Endothelial cell of umbilical vein (primary cell): ENCODE measurements at regions not wholly inside any gene's neighbourhood (a gene's known extent, or its start where the extent isn't known, plus 50 kb on each side); places are given as distances from the start of the nearest gene placed in this dataset.

Source experiments
- BruUV-seq: library from RNA; stranded (reverse); fragments of 400-500 nt; replicated peaks from 2 replicates; lab custom pipeline; 2021; lab: Mats Ljungman, UMichigan
- CTCF ChIA-PET: fragments of 300-600, 350-600 bp; sonication (Branson Sonifier 250); formaldehyde crosslinking; loops from one replicate; lab custom pipeline; 2021; ENCODE audit warnings: antibody characterized with exemption, inconsistent platforms; lab: Charles Lee
- POLR2A ChIA-PET: fragments of 300-600, 350-600 bp; sonication (Branson Sonifier 250); formaldehyde crosslinking; loops from one replicate; lab custom pipeline; 2021; ENCODE audit warnings: antibody characterized with exemption, inconsistent platforms; lab: Charles Lee
- DNase-seq: peaks from one replicate; pipeline ENCODE4 v3.0.0-alpha.2; 2011; ENCODE audit warnings: low read depth, low spot score
- FAIRE-seq: peaks from 2 replicates; lab custom pipeline; 2011; peaks lifted over from hg19 to GRCh38; lab: Jason Lieb, UNC
- H2AFZ ChIP-seq: 2 replicates; pipeline ENCODE4 v1.6.0; 2012; ENCODE audit warnings: low read depth, low read length, control low read depth, inconsistent platforms
- H3K27ac ChIP-seq: 2 replicates; pipeline ENCODE4 v1.5.1; 2011; ENCODE audit warnings: low read depth, mild to moderate bottlenecking, control low read depth, low read length, moderate library complexity; ENCODE audit not compliant: insufficient read depth
- H3K27me3 ChIP-seq, 2 experiments: 2 replicates each; pipeline versions ENCODE4 v1.6.0 to v1.6.1; 2011; ENCODE audit warnings: low read length in 2 of 2, mixed read lengths in 1 of 2; ENCODE audit not compliant: control insufficient read depth in 2 of 2, insufficient read depth in 2 of 2
- H3K36me3 ChIP-seq, 2 experiments: 2 replicates in 1 of 2; 3 replicates in 1 of 2; pipeline ENCODE4 v1.5.1; 2011; ENCODE audit warnings: low read length in 2 of 2, mild to moderate bottlenecking in 1 of 2, moderate library complexity in 1 of 2; ENCODE audit not compliant: control insufficient read depth in 2 of 2, insufficient read depth in 2 of 2; ENCODE audit errors: extremely low read depth in 1 of 2
- H3K4me1 ChIP-seq: 3 replicates; pipeline ENCODE4 v1.5.1; 2011; ENCODE audit warnings: mild to moderate bottlenecking, low read length; ENCODE audit not compliant: control insufficient read depth, insufficient read depth; ENCODE audit errors: extremely low read depth
- H3K4me2 ChIP-seq: 2 replicates; pipeline ENCODE4 v1.6.1; 2011; ENCODE audit warnings: low read length, control low read depth, mixed read lengths; ENCODE audit not compliant: insufficient read depth
- H3K4me3 ChIP-seq, 3 experiments: fragments of 200-600 bp in 1 of 3; sonication (generic), shearing (Covaris generic) in 1 of 3; replicated peaks in 1 of 3; 2 replicates each; pipeline ENCODE4 v1.5.1; 2011 to 2016; ENCODE audit warnings: control low read depth in 3 of 3, low read length in 3 of 3, mild to moderate bottlenecking in 2 of 3, inconsistent platforms in 1 of 3, low read depth in 1 of 3, moderate library complexity in 1 of 3; ENCODE audit not compliant: insufficient read depth in 1 of 3
- H3K79me2 ChIP-seq: 2 replicates; pipeline ENCODE4 v1.6.0; 2012; ENCODE audit warnings: low read length, inconsistent platforms; ENCODE audit not compliant: control insufficient read depth, insufficient read depth
- H3K9ac ChIP-seq: replicated peaks from 2 replicates; pipeline ENCODE3; 2011; ENCODE audit warnings: low read length, control low read depth; ENCODE audit not compliant: insufficient read depth; ENCODE audit errors: extremely low read depth
- H3K9me1 ChIP-seq: replicated peaks from 3 replicates; pipeline ENCODE4 v1.6.0; 2011; ENCODE audit warnings: mild to moderate bottlenecking, low read length; ENCODE audit not compliant: control insufficient read depth, insufficient read depth; ENCODE audit errors: extremely low read depth
- H3K9me3 ChIP-seq: replicated peaks from 2 replicates; pipeline ENCODE4 v1.5.1; 2012; ENCODE audit warnings: low read length, inconsistent platforms; ENCODE audit not compliant: control insufficient read depth, insufficient read depth
- H4K20me1 ChIP-seq: replicated peaks from 2 replicates; pipeline ENCODE3; 2011; ENCODE audit warnings: mild to moderate bottlenecking, low read length; ENCODE audit not compliant: control insufficient read depth, insufficient read depth; ENCODE audit errors: extremely low read depth
- CTCF ChIP-seq, 2 donors: IDR thresholded peaks; 1 replicate in 1 of 2; 2 replicates in 1 of 2; pipeline ENCODE4 v1.5.1; 2011; ENCODE audit warnings: low read length in 2 of 2, mild to moderate bottlenecking in 2 of 2, moderate library complexity in 2 of 2, control low read depth in 1 of 2, inconsistent platforms in 1 of 2, low read depth in 1 of 2; ENCODE audit not compliant: insufficient read depth in 1 of 2; ENCODE audit errors: extremely low read depth in 1 of 2
- EZH2 ChIP-seq: IDR thresholded peaks from 2 replicates; pipeline ENCODE4 v1.6.1; 2012; ENCODE audit warnings: borderline replicate concordance, low read depth, mild to moderate bottlenecking, moderate library complexity, low read length, inconsistent platforms; ENCODE audit not compliant: severe bottlenecking
- FOS ChIP-seq: IDR thresholded peaks from 2 replicates; pipeline ENCODE4 v1.6.1; 2011; ENCODE audit warnings: mild to moderate bottlenecking, low read length, moderate library complexity, borderline replicate concordance; ENCODE audit not compliant: insufficient read depth
- GATA2 ChIP-seq: IDR thresholded peaks from 2 replicates; pipeline ENCODE4 v1.7.0; 2011; ENCODE audit warnings: low read depth, mild to moderate bottlenecking, moderate library complexity, mixed read lengths, low read length; ENCODE audit not compliant: insufficient read length, insufficient read depth
- JUN ChIP-seq: IDR thresholded peaks from 2 replicates; pipeline ENCODE4 v1.6.1; 2011; ENCODE audit warnings: borderline replicate concordance, low read depth; ENCODE audit not compliant: insufficient read length, insufficient read depth
- MAX ChIP-seq: IDR thresholded peaks from 2 replicates; pipeline ENCODE4 v1.6.1; 2011; ENCODE audit not compliant: insufficient read depth, insufficient read length
- MYC ChIP-seq: IDR thresholded peaks from one replicate; pipeline ENCODE4 v1.6.1; 2011; ENCODE audit warnings: mild to moderate bottlenecking, low read depth, low read length
- POLR2A ChIP-seq: IDR thresholded peaks from 2 replicates; pipeline ENCODE4 v1.6.1; 2012; ENCODE audit warnings: low read depth, mild to moderate bottlenecking, control low read depth, low read length
- POLR2AphosphoS5 ChIP-seq: IDR thresholded peaks from 2 replicates; pipeline ENCODE4 v1.6.1; 2012; ENCODE audit warnings: low read depth, mild to moderate bottlenecking, control low read depth, low read length, moderate library complexity; ENCODE audit not compliant: insufficient read depth
- dilution Hi-C: fragments of 300-500 bp; cut with MboI; formaldehyde crosslinking; loops from one replicate; pipeline ENCODE4 v1.15.0; 2019; ENCODE audit warnings: low sequenced_read_pairs; ENCODE audit not compliant: extremely low pct_ligation_motif_present
- intact Hi-C: fragments of 100-400 bp; cut with micrococcal nuclease; formaldehyde crosslinking; loops from one replicate; pipeline ENCODE4 v1.10.0; 2022

GRCh38 chr3:165636684-165637015, 200.6 kb downstream of the BCHE start:
- Histone ChIP-seq H3K4me1 (peaks cover 3% of the 10 kb centered on the region), H4K20me1 (no peaks in the 10 kb centered on the region), H3K79me2 (no peaks in the 10 kb centered on the region), H3K27ac (no peak overlapping the region), H3K4me2 (no peak overlapping the region), H3K9me1 (no peaks in the 10 kb centered on the region), H3K4me3 (no peak overlapping the region), H2AFZ (no peak overlapping the region), H3K9me3 (no peaks in the 10 kb centered on the region), H3K36me3 (no peaks in the 10 kb centered on the region), H3K9ac (no peak overlapping the region), H3K27me3 (peaks cover 0 to 9% of the 10 kb centered on the region in 2 experiments)
- CTCF ChIA-PET, result no interaction called here
- no peak for TF ChIP-seq EZH2
- TF ChIP-seq MAX, result no peak
- no peak for TF ChIP-seq POLR2A
- TF ChIP-seq JUN, result no peak
- no peak for TF ChIP-seq GATA2
- dilution Hi-C loops, result no loop called here
- intact Hi-C loops, result no loop called here
- POLR2A ChIA-PET, result no interaction called here
- BruUV-seq, result no TSS peak
- FAIRE-seq (no peak), DNase-seq (no peak)

- Histone ChIP-seq H3K79me2 (no peaks in the 10 kb centered on the region), H3K4me3 (no peak overlapping the region), H3K9me1 (no peaks in the 10 kb centered on the region), H3K4me2 (no peak overlapping the region), H3K27me3 (peaks cover 0 to 9% of the 10 kb centered on the region in 2 experiments), H3K4me1 (no peaks in the 10 kb centered on the region), H3K9me3 (no peaks in the 10 kb centered on the region), H3K36me3 (no peaks in the 10 kb centered on the region), H3K27ac (no peak overlapping the region), H2AFZ (no peak overlapping the region), H4K20me1 (no peaks in the 10 kb centered on the region), H3K9ac (no peak overlapping the region)
- DNase-seq, result no peak
- FAIRE-seq, result no peak
- BruUV-seq, result no TSS peak
- intact Hi-C loops (no loop called here), dilution Hi-C loops (no loop called here)
- POLR2A ChIA-PET, result no interaction called here
- CTCF ChIA-PET, result no interaction called here
- TF ChIP-seq FOS, result no peak
- no peak for TF ChIP-seq EZH2
- no peak for TF ChIP-seq MAX
- no peak for TF ChIP-seq MYC
- no peak for TF ChIP-seq JUN
- no peak for TF ChIP-seq CTCF (IDR thresholded peaks at IDR 0.05; ENCODE audit: extremely low read depth in 1 of 2, insufficient read depth in 1 of 2, low read depth in 1 of 2, low read length in 2 of 2)
- TF ChIP-seq GATA2, result no peak
- no peak for TF ChIP-seq POLR2A
- TF ChIP-seq POLR2AphosphoS5, result no peak
Observed at GRCh38 chr3:165635791-165636683, 201.2 kb downstream of the BCHE start.
